Fibroblast of peridontal ligament (primary cell): ENCODE measurements at regions not wholly inside any gene's neighbourhood (a gene's known extent, or its start where the extent isn't known, plus 50 kb on each side); places are given as distances from the start of the nearest gene placed in this dataset.

Experiments
- DNase-seq: peaks from one replicate; pipeline ENCODE4 v3.0.0-alpha.2; 2010; ENCODE audit errors: extremely low read depth

- no peak for DNase-seq
Measured at GRCh38 chr9:106503759-106504158, 359.2 kb upstream of the ZNF462 start.

- no peak for DNase-seq
Measured at GRCh38 chr9:106526716-106527204, 336.2 kb upstream of the ZNF462 start.

GRCh38 chr9:106528158-106528557 lies 334.8 kb upstream of the ZNF462 start:
- DNase-seq = no peak

- no peak for DNase-seq
Measured at GRCh38 chr9:106529616-106530015, 333.4 kb upstream of the ZNF462 start.

- no peak for DNase-seq
Measured at GRCh38 chr9:106531491-106531890, 331.5 kb upstream of the ZNF462 start.

GRCh38 chr9:106532306-106533015 lies 330.5 kb upstream of the ZNF462 start:
- no peak for DNase-seq

GRCh38 chr9:106534800-106535199 lies 328.2 kb upstream of the ZNF462 start:
- DNase-seq = no peak

GRCh38 chr9:106535439-106535838 lies 327.5 kb upstream of the ZNF462 start:
- DNase-seq = no peak

GRCh38 chr9:106557996-106558667 lies 304.8 kb upstream of the ZNF462 start:
- DNase-seq = no peak

- DNase-seq = no peak
Measured at GRCh38 chr9:106560540-106560939, 302.4 kb upstream of the ZNF462 start.

- no peak for DNase-seq
Measured at GRCh38 chr9:106575823-106576222, 287.1 kb upstream of the ZNF462 start.

- DNase-seq = no peak
Measured at GRCh38 chr9:106576232-106576760, 286.7 kb upstream of the ZNF462 start.

GRCh38 chr9:106577121-106577520 lies 285.8 kb upstream of the ZNF462 start:
- DNase-seq = no peak

GRCh38 chr9:106580546-106580945 lies 282.4 kb upstream of the ZNF462 start:
- no peak for DNase-seq

GRCh38 chr9:106581973-106582372 lies 281.0 kb upstream of the ZNF462 start:
- no peak for DNase-seq

- no peak for DNase-seq
Measured at GRCh38 chr9:106583751-106584150, 279.2 kb upstream of the ZNF462 start.

GRCh38 chr9:106587042-106587441 lies 275.9 kb upstream of the ZNF462 start:
- no peak for DNase-seq

GRCh38 chr9:106588626-106589025 lies 274.3 kb upstream of the ZNF462 start:
- DNase-seq = no peak

- no peak for DNase-seq
Measured at GRCh38 chr9:106590759-106591505, 272.0 kb upstream of the ZNF462 start.

- DNase-seq = no peak
Measured at GRCh38 chr9:106593201-106593600, 269.8 kb upstream of the ZNF462 start.

GRCh38 chr9:106596984-106597383 lies 266.0 kb upstream of the ZNF462 start:
- no peak for DNase-seq

GRCh38 chr9:106600955-106601560 lies 261.9 kb upstream of the ZNF462 start:
- DNase-seq = no peak
